ENCODE measurements at regions not wholly inside any gene's neighbourhood (a gene's known extent, or its start where the extent isn't known, plus 50 kb on each side); places are given as distances from the start of the nearest gene placed in this dataset.

GRCh38 chrX:98068024-98068580, 1184.4 kb downstream of the RPA4 start:
- Histone ChIP-seq H3K27ac (ENCODE audit: low read depth in 2 of 2, low read length in 2 of 2) (no peak overlapping the region), H3K4me1 (ENCODE audit: control insufficient read depth in 2 of 2, insufficient read depth in 2 of 2, low read length in 2 of 2) (no peaks in the 10 kb centered on the region), H3K4me3 (ENCODE audit: low read length in 2 of 2) (no peak overlapping the region), H3K9me3 (ENCODE audit: control insufficient read depth in 2 of 2, low read length in 2 of 2) (no peaks in the 10 kb centered on the region), H3K27me3 (ENCODE audit: control insufficient read depth in 2 of 2, insufficient read depth in 2 of 2, low read length in 2 of 2) (no peaks in the 10 kb centered on the region), H3K36me3 (ENCODE audit: control insufficient read depth in 2 of 2, insufficient read depth in 2 of 2, low read length in 2 of 2) (no peaks in the 10 kb centered on the region), H3K9ac (ENCODE audit: low read depth in 1 of 2, low read length in 2 of 2) (no peak overlapping the region)

- Histone ChIP-seq H3K27me3 (ENCODE audit: control insufficient read depth in 2 of 2, insufficient read depth in 2 of 2, low read length in 2 of 2) (no peaks in the 10 kb centered on the region), H3K9ac (ENCODE audit: low read depth in 1 of 2, low read length in 2 of 2) (no peak overlapping the region), H3K36me3 (ENCODE audit: control insufficient read depth in 2 of 2, insufficient read depth in 2 of 2, low read length in 2 of 2) (no peaks in the 10 kb centered on the region), H3K27ac (ENCODE audit: low read depth in 2 of 2, low read length in 2 of 2) (no peak overlapping the region), H3K4me3 (ENCODE audit: low read length in 2 of 2) (no peak overlapping the region), H3K9me3 (ENCODE audit: control insufficient read depth in 2 of 2, low read length in 2 of 2) (no peaks in the 10 kb centered on the region), H3K4me1 (ENCODE audit: control insufficient read depth in 2 of 2, insufficient read depth in 2 of 2, low read length in 2 of 2) (no peaks in the 10 kb centered on the region)
Observed at GRCh38 chrX:98071331-98071730, 1187.6 kb downstream of the RPA4 start.

- Histone ChIP-seq H3K9ac (ENCODE audit: low read depth in 1 of 2, low read length in 2 of 2) (no peak overlapping the region), H3K4me1 (ENCODE audit: control insufficient read depth in 2 of 2, insufficient read depth in 2 of 2, low read length in 2 of 2) (no peaks in the 10 kb centered on the region), H3K27me3 (ENCODE audit: control insufficient read depth in 2 of 2, insufficient read depth in 2 of 2, low read length in 2 of 2) (no peaks in the 10 kb centered on the region), H3K27ac (ENCODE audit: low read depth in 2 of 2, low read length in 2 of 2) (no peak overlapping the region), H3K4me3 (ENCODE audit: low read length in 2 of 2) (no peak overlapping the region), H3K36me3 (ENCODE audit: control insufficient read depth in 2 of 2, insufficient read depth in 2 of 2, low read length in 2 of 2) (no peaks in the 10 kb centered on the region), H3K9me3 (ENCODE audit: control insufficient read depth in 2 of 2, low read length in 2 of 2) (no peaks in the 10 kb centered on the region)
Observed at GRCh38 chrX:98077440-98077839, 1193.7 kb downstream of the RPA4 start.

- no peaks in the 10 kb centered on the region for H3K9me3 ChIP-seq (ENCODE audit: control insufficient read depth in 2 of 2, low read length in 2 of 2)
- no peak overlapping the region for H3K4me3 ChIP-seq (ENCODE audit: low read length in 2 of 2)
- no peaks in the 10 kb centered on the region for H3K27me3 ChIP-seq (ENCODE audit: control insufficient read depth in 2 of 2, insufficient read depth in 2 of 2, low read length in 2 of 2)
- no peaks in the 10 kb centered on the region for H3K36me3 ChIP-seq (ENCODE audit: control insufficient read depth in 2 of 2, insufficient read depth in 2 of 2, low read length in 2 of 2)
- no peaks in the 10 kb centered on the region for H3K4me1 ChIP-seq (ENCODE audit: control insufficient read depth in 2 of 2, insufficient read depth in 2 of 2, low read length in 2 of 2)
- no peak overlapping the region for H3K9ac ChIP-seq (ENCODE audit: low read depth in 1 of 2, low read length in 2 of 2)
- no peak overlapping the region for H3K27ac ChIP-seq (ENCODE audit: low read depth in 2 of 2, low read length in 2 of 2)
Observed at GRCh38 chrX:98111684-98112083, 1228.0 kb downstream of the RPA4 start.

- no peaks in the 10 kb centered on the region for H3K4me1 ChIP-seq (ENCODE audit: control insufficient read depth in 2 of 2, insufficient read depth in 2 of 2, low read length in 2 of 2)
- H3K4me3 ChIP-seq (ENCODE audit: low read length in 2 of 2), result no peak overlapping the region
- H3K36me3 ChIP-seq (ENCODE audit: control insufficient read depth in 2 of 2, insufficient read depth in 2 of 2, low read length in 2 of 2), result no peaks in the 10 kb centered on the region
- H3K9me3 ChIP-seq (ENCODE audit: control insufficient read depth in 2 of 2, low read length in 2 of 2), result no peaks in the 10 kb centered on the region
- no peak overlapping the region for H3K27ac ChIP-seq (ENCODE audit: low read depth in 2 of 2, low read length in 2 of 2)
- no peak overlapping the region for H3K9ac ChIP-seq (ENCODE audit: low read depth in 1 of 2, low read length in 2 of 2)
- no peaks in the 10 kb centered on the region for H3K27me3 ChIP-seq (ENCODE audit: control insufficient read depth in 2 of 2, insufficient read depth in 2 of 2, low read length in 2 of 2)
Observed at GRCh38 chrX:98114021-98114420, 1230.3 kb downstream of the RPA4 start.

- Histone ChIP-seq H3K27ac (ENCODE audit: low read depth in 2 of 2, low read length in 2 of 2) (no peak overlapping the region), H3K4me3 (ENCODE audit: low read length in 2 of 2) (no peak overlapping the region), H3K36me3 (ENCODE audit: control insufficient read depth in 2 of 2, insufficient read depth in 2 of 2, low read length in 2 of 2) (no peaks in the 10 kb centered on the region), H3K9ac (ENCODE audit: low read depth in 1 of 2, low read length in 2 of 2) (no peak overlapping the region), H3K4me1 (ENCODE audit: control insufficient read depth in 2 of 2, insufficient read depth in 2 of 2, low read length in 2 of 2) (no peaks in the 10 kb centered on the region), H3K27me3 (ENCODE audit: control insufficient read depth in 2 of 2, insufficient read depth in 2 of 2, low read length in 2 of 2) (no peaks in the 10 kb centered on the region), H3K9me3 (ENCODE audit: control insufficient read depth in 2 of 2, low read length in 2 of 2) (no peaks in the 10 kb centered on the region)
Observed at GRCh38 chrX:98141466-98141865, 1257.8 kb downstream of the RPA4 start.

GRCh38 chrX:98191003-98191402, 1307.3 kb downstream of the RPA4 start:
- H3K27ac ChIP-seq (ENCODE audit: low read depth in 2 of 2, low read length in 2 of 2), result no peak overlapping the region
- no peaks in the 10 kb centered on the region for H3K27me3 ChIP-seq (ENCODE audit: control insufficient read depth in 2 of 2, insufficient read depth in 2 of 2, low read length in 2 of 2)
- no peak overlapping the region for H3K9ac ChIP-seq (ENCODE audit: low read depth in 1 of 2, low read length in 2 of 2)
- H3K4me3 ChIP-seq (ENCODE audit: low read length in 2 of 2), result no peak overlapping the region
- H3K36me3 ChIP-seq (ENCODE audit: control insufficient read depth in 2 of 2, insufficient read depth in 2 of 2, low read length in 2 of 2), result no peaks in the 10 kb centered on the region
- no peaks in the 10 kb centered on the region for H3K9me3 ChIP-seq (ENCODE audit: control insufficient read depth in 2 of 2, low read length in 2 of 2)
- H3K4me1 ChIP-seq (ENCODE audit: control insufficient read depth in 2 of 2, insufficient read depth in 2 of 2, low read length in 2 of 2), result no peaks in the 10 kb centered on the region

- Histone ChIP-seq H3K27ac (ENCODE audit: low read depth in 2 of 2, low read length in 2 of 2) (no peak overlapping the region), H3K4me3 (ENCODE audit: low read length in 2 of 2) (no peak overlapping the region), H3K9ac (ENCODE audit: low read depth in 1 of 2, low read length in 2 of 2) (no peak overlapping the region), H3K4me1 (ENCODE audit: control insufficient read depth in 2 of 2, insufficient read depth in 2 of 2, low read length in 2 of 2) (no peaks in the 10 kb centered on the region), H3K27me3 (ENCODE audit: control insufficient read depth in 2 of 2, insufficient read depth in 2 of 2, low read length in 2 of 2) (no peaks in the 10 kb centered on the region), H3K36me3 (ENCODE audit: control insufficient read depth in 2 of 2, insufficient read depth in 2 of 2, low read length in 2 of 2) (no peaks in the 10 kb centered on the region), H3K9me3 (ENCODE audit: control insufficient read depth in 2 of 2, low read length in 2 of 2) (no peaks in the 10 kb centered on the region)
Observed at GRCh38 chrX:98194036-98194435, 1310.3 kb downstream of the RPA4 start.

GRCh38 chrX:98203800-98204199, 1320.1 kb downstream of the RPA4 start:
- Histone ChIP-seq H3K9me3 (ENCODE audit: control insufficient read depth in 2 of 2, low read length in 2 of 2) (no peaks in the 10 kb centered on the region), H3K4me1 (ENCODE audit: control insufficient read depth in 2 of 2, insufficient read depth in 2 of 2, low read length in 2 of 2) (no peaks in the 10 kb centered on the region), H3K9ac (ENCODE audit: low read depth in 1 of 2, low read length in 2 of 2) (no peak overlapping the region), H3K4me3 (ENCODE audit: low read length in 2 of 2) (no peak overlapping the region), H3K36me3 (ENCODE audit: control insufficient read depth in 2 of 2, insufficient read depth in 2 of 2, low read length in 2 of 2) (no peaks in the 10 kb centered on the region), H3K27ac (ENCODE audit: low read depth in 2 of 2, low read length in 2 of 2) (no peak overlapping the region), H3K27me3 (ENCODE audit: control insufficient read depth in 2 of 2, insufficient read depth in 2 of 2, low read length in 2 of 2) (no peaks in the 10 kb centered on the region)

GRCh38 chrX:98207947-98208346, 1324.2 kb downstream of the RPA4 start:
- no peaks in the 10 kb centered on the region for H3K9me3 ChIP-seq (ENCODE audit: control insufficient read depth in 2 of 2, low read length in 2 of 2)
- no peak overlapping the region for H3K4me3 ChIP-seq (ENCODE audit: low read length in 2 of 2)
- H3K27me3 ChIP-seq (ENCODE audit: control insufficient read depth in 2 of 2, insufficient read depth in 2 of 2, low read length in 2 of 2), result no peaks in the 10 kb centered on the region
- H3K36me3 ChIP-seq (ENCODE audit: control insufficient read depth in 2 of 2, insufficient read depth in 2 of 2, low read length in 2 of 2), result no peaks in the 10 kb centered on the region
- no peak overlapping the region for H3K27ac ChIP-seq (ENCODE audit: low read depth in 2 of 2, low read length in 2 of 2)
- H3K9ac ChIP-seq (ENCODE audit: low read depth in 1 of 2, low read length in 2 of 2), result no peak overlapping the region
- H3K4me1 ChIP-seq (ENCODE audit: control insufficient read depth in 2 of 2, insufficient read depth in 2 of 2, low read length in 2 of 2), result no peaks in the 10 kb centered on the region

GRCh38 chrX:98231003-98231402, 1347.3 kb downstream of the RPA4 start:
- H3K4me1 ChIP-seq (ENCODE audit: control insufficient read depth in 2 of 2, insufficient read depth in 2 of 2, low read length in 2 of 2), result no peaks in the 10 kb centered on the region
- no peak overlapping the region for H3K9ac ChIP-seq (ENCODE audit: low read depth in 1 of 2, low read length in 2 of 2)
- H3K27me3 ChIP-seq (ENCODE audit: control insufficient read depth in 2 of 2, insufficient read depth in 2 of 2, low read length in 2 of 2), result peaks cover 0 to 2% of the 10 kb centered on the region in 2 donors
- no peaks in the 10 kb centered on the region for H3K9me3 ChIP-seq (ENCODE audit: control insufficient read depth in 2 of 2, low read length in 2 of 2)
- H3K27ac ChIP-seq (ENCODE audit: low read depth in 2 of 2, low read length in 2 of 2), result no peak overlapping the region
- no peaks in the 10 kb centered on the region for H3K36me3 ChIP-seq (ENCODE audit: control insufficient read depth in 2 of 2, insufficient read depth in 2 of 2, low read length in 2 of 2)
- H3K4me3 ChIP-seq (ENCODE audit: low read length in 2 of 2), result no peak overlapping the region

Measured in mucosa of rectum (tissue), 2 donors.